ENCODE measurements at regions not wholly inside any gene's neighbourhood (a gene's known extent, or its start where the extent isn't known, plus 50 kb on each side); places are given as distances from the start of the nearest gene placed in this dataset.

- Histone ChIP-seq H3K4me3 (no peak overlapping the region), H3K27ac (no peak overlapping the region), H3K36me3 (replicated peaks; ENCODE audit: insufficient read depth, low read depth) (no peaks in the 10 kb centered on the region), H3K9me3 (ENCODE audit: low read depth) (no peaks in the 10 kb centered on the region), H3K79me2 (no peaks in the 10 kb centered on the region), H3K4me1 (ENCODE audit: insufficient read depth) (no peaks in the 10 kb centered on the region), H3K9me2 (replicated peaks; ENCODE audit: insufficient read depth) (no peaks in the 10 kb centered on the region), H4K20me1 (ENCODE audit: insufficient read depth, poor library complexity, severe bottlenecking) (no peaks in the 10 kb centered on the region), H2AFZ (no peak overlapping the region), H3K4me2 (no peak overlapping the region), H3K27me3 (no peaks in the 10 kb centered on the region)
- DNase-seq (ENCODE audit: low spot score), result no peak
- TF ChIP-seq CTCF (IDR thresholded peaks at IDR 0.05; ENCODE audit: poor library complexity) (no peak), EZH2phosphoT487 (IDR thresholded peaks at IDR 0.05; ENCODE audit: low read depth, severe bottlenecking, unreplicated experiment) (no peak), EZH2 (IDR thresholded peaks at IDR 0.05; ENCODE audit: borderline replicate concordance) (no peak)
These were observed 135.1 kb upstream of the CNR1 start for GRCh38 chr6:88301256-88301655.

GRCh38 chr6:88298066-88298845 is 132.1 kb upstream of the CNR1 start:
- H3K4me2 ChIP-seq, result no peak overlapping the region
- no peak overlapping the region for H2AFZ ChIP-seq
- no peaks in the 10 kb centered on the region for H3K27me3 ChIP-seq
- no peaks in the 10 kb centered on the region for H3K4me1 ChIP-seq (ENCODE audit: insufficient read depth)
- H3K36me3 ChIP-seq (replicated peaks; ENCODE audit: insufficient read depth, low read depth), result no peaks in the 10 kb centered on the region
- no peaks in the 10 kb centered on the region for H3K79me2 ChIP-seq
- no peaks in the 10 kb centered on the region for H3K9me3 ChIP-seq (ENCODE audit: low read depth)
- 85% methylated on average over 11 of the region's 11 CpGs for WGBS (ENCODE audit: low lambda C conversion rate, missing lambda C conversion rate)
- no peaks in the 10 kb centered on the region for H3K9me2 ChIP-seq (replicated peaks; ENCODE audit: insufficient read depth)
- no peak for DNase-seq (ENCODE audit: low spot score)
- no peaks in the 10 kb centered on the region for H4K20me1 ChIP-seq (ENCODE audit: insufficient read depth, poor library complexity, severe bottlenecking)
- no peak overlapping the region for H3K4me3 ChIP-seq
- H3K27ac ChIP-seq, result no peak overlapping the region
- TF ChIP-seq EZH2 (IDR thresholded peaks at IDR 0.05; ENCODE audit: borderline replicate concordance) (no peak), CTCF (IDR thresholded peaks at IDR 0.05; ENCODE audit: poor library complexity) (no peak), EZH2phosphoT487 (IDR thresholded peaks at IDR 0.05; ENCODE audit: low read depth, severe bottlenecking, unreplicated experiment) (no peak)

DNA sequence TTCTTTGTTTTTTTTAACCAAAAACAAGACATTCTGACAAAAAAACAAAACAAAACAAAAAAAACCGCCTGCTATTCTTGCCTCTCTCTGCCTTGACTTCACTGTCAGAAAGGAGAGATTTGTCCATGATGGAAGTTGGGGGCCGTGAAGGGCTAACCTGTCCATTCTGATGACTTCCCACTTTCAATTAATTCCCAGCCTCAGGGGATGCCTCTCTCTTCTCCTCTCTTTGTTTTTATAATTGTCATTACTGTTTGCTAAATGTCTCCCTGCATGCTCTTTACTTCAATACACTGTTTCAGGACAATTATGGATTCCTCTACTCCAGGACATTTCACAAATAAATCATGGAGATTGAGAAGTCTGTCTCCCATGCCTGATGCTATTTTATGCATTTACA is 130.5 kb upstream of the CNR1 start:
- Histone ChIP-seq H3K9me2 (replicated peaks; ENCODE audit: insufficient read depth) (no peaks in the 10 kb centered on the region), H3K4me3 (no peak overlapping the region), H3K4me2 (no peak overlapping the region), H2AFZ (no peak overlapping the region), H3K79me2 (no peaks in the 10 kb centered on the region), H3K27me3 (no peaks in the 10 kb centered on the region), H3K36me3 (replicated peaks; ENCODE audit: insufficient read depth, low read depth) (no peaks in the 10 kb centered on the region), H3K27ac (no peak overlapping the region), H4K20me1 (ENCODE audit: insufficient read depth, poor library complexity, severe bottlenecking) (no peaks in the 10 kb centered on the region), H3K9me3 (ENCODE audit: low read depth) (no peaks in the 10 kb centered on the region), H3K4me1 (ENCODE audit: insufficient read depth) (no peaks in the 10 kb centered on the region)
- WGBS (ENCODE audit: low lambda C conversion rate, missing lambda C conversion rate), result 68% methylated on average over 2 of the region's 2 CpGs
- no peak for DNase-seq (ENCODE audit: low spot score)
- no peak for TF ChIP-seq EZH2phosphoT487 (IDR thresholded peaks at IDR 0.05; ENCODE audit: low read depth, severe bottlenecking, unreplicated experiment)

GRCh38 chr6:88295663-88296062 is 129.5 kb upstream of the CNR1 start:
- Histone ChIP-seq H2AFZ (no peak overlapping the region), H3K36me3 (replicated peaks; ENCODE audit: insufficient read depth, low read depth) (no peaks in the 10 kb centered on the region), H3K4me3 (no peak overlapping the region), H3K9me2 (replicated peaks; ENCODE audit: insufficient read depth) (no peaks in the 10 kb centered on the region), H3K4me1 (ENCODE audit: insufficient read depth) (no peaks in the 10 kb centered on the region), H4K20me1 (ENCODE audit: insufficient read depth, poor library complexity, severe bottlenecking) (no peaks in the 10 kb centered on the region), H3K27ac (no peak overlapping the region), H3K9me3 (ENCODE audit: low read depth) (no peaks in the 10 kb centered on the region), H3K4me2 (no peak overlapping the region), H3K79me2 (no peaks in the 10 kb centered on the region), H3K27me3 (no peaks in the 10 kb centered on the region)
- TF ChIP-seq CTCF (IDR thresholded peaks at IDR 0.05; ENCODE audit: poor library complexity) (no peak), EZH2 (IDR thresholded peaks at IDR 0.05; ENCODE audit: borderline replicate concordance) (no peak), EZH2phosphoT487 (IDR thresholded peaks at IDR 0.05; ENCODE audit: low read depth, severe bottlenecking, unreplicated experiment) (no peak)
- DNase-seq (ENCODE audit: low spot score), result no peak
- 90% methylated on average over 1 of the region's 1 CpG for WGBS (ENCODE audit: low lambda C conversion rate, missing lambda C conversion rate)
